Testis (tissue), 2 donors: ENCODE measurements at regions not wholly inside any gene's neighbourhood (a gene's known extent, or its start where the extent isn't known, plus 50 kb on each side); places are given as distances from the start of the nearest gene placed in this dataset.

Source experiments
- POLR2A ChIP-seq: fragments of 450-650 bp; IDR thresholded peaks from one replicate; pipeline ENCODE4 v1.6.1; 2017; ENCODE audit warnings: antibody characterized with exemption, mild to moderate bottlenecking, moderate library complexity
- TF ChIP-seq, protein P1 (sequence below), 3 experiments: fragments of 450-650 bp in 2 of 3; fragments of 200-600 bp in 1 of 3; sonication (generic) in 1 of 3; IDR thresholded peaks; one replicate each; pipeline ENCODE4 v1.5.1; 2016 to 2019; ENCODE audit warnings: antibody characterized with exemption in 3 of 3, mild to moderate bottlenecking in 2 of 3, moderate library complexity in 1 of 3

GRCh38 chr1:187936667-187937066 lies 1107.9 kb downstream of the PLA2G4A start:
- TF ChIP-seq, protein P1, sequence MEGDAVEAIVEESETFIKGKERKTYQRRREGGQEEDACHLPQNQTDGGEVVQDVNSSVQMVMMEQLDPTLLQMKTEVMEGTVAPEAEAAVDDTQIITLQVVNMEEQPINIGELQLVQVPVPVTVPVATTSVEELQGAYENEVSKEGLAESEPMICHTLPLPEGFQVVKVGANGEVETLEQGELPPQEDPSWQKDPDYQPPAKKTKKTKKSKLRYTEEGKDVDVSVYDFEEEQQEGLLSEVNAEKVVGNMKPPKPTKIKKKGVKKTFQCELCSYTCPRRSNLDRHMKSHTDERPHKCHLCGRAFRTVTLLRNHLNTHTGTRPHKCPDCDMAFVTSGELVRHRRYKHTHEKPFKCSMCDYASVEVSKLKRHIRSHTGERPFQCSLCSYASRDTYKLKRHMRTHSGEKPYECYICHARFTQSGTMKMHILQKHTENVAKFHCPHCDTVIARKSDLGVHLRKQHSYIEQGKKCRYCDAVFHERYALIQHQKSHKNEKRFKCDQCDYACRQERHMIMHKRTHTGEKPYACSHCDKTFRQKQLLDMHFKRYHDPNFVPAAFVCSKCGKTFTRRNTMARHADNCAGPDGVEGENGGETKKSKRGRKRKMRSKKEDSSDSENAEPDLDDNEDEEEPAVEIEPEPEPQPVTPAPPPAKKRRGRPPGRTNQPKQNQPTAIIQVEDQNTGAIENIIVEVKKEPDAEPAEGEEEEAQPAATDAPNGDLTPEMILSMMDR (IDR thresholded peaks at IDR 0.05): no peak
- no peak for TF ChIP-seq POLR2A
